ENCODE measurements at regions not wholly inside any gene's neighbourhood (a gene's known extent, or its start where the extent isn't known, plus 50 kb on each side); places are given as distances from the start of the nearest gene placed in this dataset.

DNA sequence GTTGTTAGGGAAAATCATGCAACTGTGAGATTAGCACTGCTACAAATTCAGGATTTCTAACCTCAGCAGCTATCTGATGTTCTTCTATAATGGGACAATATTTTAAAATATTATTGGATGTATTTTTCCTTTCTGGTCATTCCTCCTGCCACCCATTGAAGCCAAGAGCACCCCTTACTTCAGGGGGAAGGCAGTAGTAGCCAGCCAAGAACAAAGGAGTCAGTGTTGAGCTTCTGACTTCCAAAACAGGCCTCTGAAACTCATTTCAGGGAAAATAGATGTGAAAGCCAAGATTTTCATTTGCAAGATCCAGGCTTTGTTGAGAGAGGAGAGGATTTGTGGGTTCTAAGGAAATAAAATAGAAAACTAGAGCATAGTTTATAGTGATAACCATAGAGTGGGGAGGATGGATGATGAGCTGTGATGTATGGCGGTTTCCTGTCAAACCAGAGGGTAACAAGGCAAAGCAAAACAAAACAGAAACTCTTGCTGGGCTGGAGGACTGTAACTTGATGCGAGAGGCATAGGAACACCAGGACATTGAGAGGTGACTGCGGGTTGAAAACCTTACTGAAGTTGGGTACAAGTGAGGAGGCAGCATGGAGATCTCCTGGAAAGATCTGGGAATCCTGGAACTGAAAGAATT is 173.7 kb upstream of the LEF1 start:
- no peaks in the 10 kb centered on the region for H3K36me3 Mint-ChIP-seq
- Histone ChIP-seq H3K4me3 (replicated peaks in 1 of 3; ENCODE audit: low read depth in 2 of 3, low read length in 3 of 3) (no peak overlapping the region), H3K27ac (ENCODE audit: low read depth in 1 of 2, low read length in 2 of 2) (no peak overlapping the region), H3K9me3 (replicated peaks in 1 of 2; ENCODE audit: control insufficient read depth in 1 of 2, insufficient read depth in 1 of 2, low read length in 2 of 2) (no peaks in the 10 kb centered on the region), H3K79me2 (ENCODE audit: insufficient read depth, low read length) (no peaks in the 10 kb centered on the region), H3K4me2 (replicated peaks; ENCODE audit: extremely low read depth, low read length, poor library complexity, severe bottlenecking) (no peak overlapping the region), H3K9ac (ENCODE audit: insufficient read depth, low read length, poor library complexity, severe bottlenecking) (no peak overlapping the region), H3K27me3 (ENCODE audit: control insufficient read depth in 2 of 2, insufficient read depth in 2 of 2, low read length in 2 of 2) (no peaks in the 10 kb centered on the region), H3K4me1 (ENCODE audit: control insufficient read depth in 1 of 2, insufficient read depth in 2 of 2, low read length in 2 of 2) (no peaks in the 10 kb centered on the region), H2AFZ (ENCODE audit: insufficient read depth, low read depth, low read length, poor library complexity, severe bottlenecking) (no peak overlapping the region), H4K20me1 (ENCODE audit: insufficient read depth, low read length) (no peaks in the 10 kb centered on the region), H3K36me3 (replicated peaks in 1 of 2; ENCODE audit: control insufficient read depth in 1 of 2, insufficient read depth in 2 of 2, low read length in 2 of 2) (no peaks in the 10 kb centered on the region)
- peaks cover 0 to 5% (median 0%) of the 10 kb centered on the region in 3 donors for H3K27me3 Mint-ChIP-seq (ENCODE audit: low read depth in 3 of 3)
- intact Hi-C loops (cut with micrococcal nuclease) = no loop called here
- no peaks in the 10 kb centered on the region for H3K4me1 Mint-ChIP-seq
- H3K27ac Mint-ChIP-seq = peak overlapping the region in 1 of 7 donors; percentile 27
- 68% methylated on average over 2 of the region's 3 CpGs for WGBS (ENCODE audit: insufficient coverage)
- no peak for DNase-seq
- H3K9me3 Mint-ChIP-seq = peaks cover 0 to 2% (median 0%) of the 10 kb centered on the region in 7 donors
- TF ChIP-seq, protein P1, sequence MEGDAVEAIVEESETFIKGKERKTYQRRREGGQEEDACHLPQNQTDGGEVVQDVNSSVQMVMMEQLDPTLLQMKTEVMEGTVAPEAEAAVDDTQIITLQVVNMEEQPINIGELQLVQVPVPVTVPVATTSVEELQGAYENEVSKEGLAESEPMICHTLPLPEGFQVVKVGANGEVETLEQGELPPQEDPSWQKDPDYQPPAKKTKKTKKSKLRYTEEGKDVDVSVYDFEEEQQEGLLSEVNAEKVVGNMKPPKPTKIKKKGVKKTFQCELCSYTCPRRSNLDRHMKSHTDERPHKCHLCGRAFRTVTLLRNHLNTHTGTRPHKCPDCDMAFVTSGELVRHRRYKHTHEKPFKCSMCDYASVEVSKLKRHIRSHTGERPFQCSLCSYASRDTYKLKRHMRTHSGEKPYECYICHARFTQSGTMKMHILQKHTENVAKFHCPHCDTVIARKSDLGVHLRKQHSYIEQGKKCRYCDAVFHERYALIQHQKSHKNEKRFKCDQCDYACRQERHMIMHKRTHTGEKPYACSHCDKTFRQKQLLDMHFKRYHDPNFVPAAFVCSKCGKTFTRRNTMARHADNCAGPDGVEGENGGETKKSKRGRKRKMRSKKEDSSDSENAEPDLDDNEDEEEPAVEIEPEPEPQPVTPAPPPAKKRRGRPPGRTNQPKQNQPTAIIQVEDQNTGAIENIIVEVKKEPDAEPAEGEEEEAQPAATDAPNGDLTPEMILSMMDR (IDR thresholded peaks at IDR 0.05) = no peak
- H3K4me3 Mint-ChIP-seq = no peak overlapping the region

DNA sequence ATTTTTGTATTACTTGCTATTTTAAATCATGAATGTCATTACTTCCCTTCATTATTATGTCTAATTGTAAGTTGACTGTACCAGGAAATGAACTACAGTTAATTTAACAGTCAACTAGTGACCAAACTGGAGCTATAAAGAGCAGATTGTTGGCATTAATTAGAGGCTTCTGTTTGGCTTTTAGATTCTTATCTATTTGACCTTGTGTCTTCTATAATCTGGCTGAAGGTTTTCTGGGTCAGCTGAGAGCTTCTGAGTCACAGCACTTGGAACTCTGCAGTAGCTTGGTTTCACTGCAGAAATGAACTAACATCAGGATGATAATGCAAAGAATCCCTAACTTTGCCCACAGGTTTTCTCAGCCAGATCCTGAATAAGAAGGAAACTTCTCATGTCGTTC is 169.2 kb upstream of the LEF1 start:
- intact Hi-C loops (cut with micrococcal nuclease) = no loop called here
- Mint-ChIP-seq H3K27me3 (ENCODE audit: low read depth in 3 of 3) (peaks cover 0 to 5% (median 0%) of the 10 kb centered on the region in 3 donors), H3K27ac (no peak overlapping the region), H3K4me3 (no peak overlapping the region), H3K9me3 (no peaks in the 10 kb centered on the region), H3K36me3 (no peaks in the 10 kb centered on the region), H3K4me1 (no peaks in the 10 kb centered on the region)
- Histone ChIP-seq H4K20me1 (ENCODE audit: insufficient read depth, low read length) (no peaks in the 10 kb centered on the region), H3K79me2 (ENCODE audit: insufficient read depth, low read length) (no peaks in the 10 kb centered on the region), H2AFZ (ENCODE audit: insufficient read depth, low read depth, low read length, poor library complexity, severe bottlenecking) (no peak overlapping the region), H3K27ac (ENCODE audit: low read depth in 1 of 2, low read length in 2 of 2) (no peak overlapping the region), H3K27me3 (ENCODE audit: control insufficient read depth in 2 of 2, insufficient read depth in 2 of 2, low read length in 2 of 2) (no peaks in the 10 kb centered on the region), H3K4me1 (ENCODE audit: control insufficient read depth in 1 of 2, insufficient read depth in 2 of 2, low read length in 2 of 2) (no peaks in the 10 kb centered on the region), H3K4me3 (replicated peaks in 1 of 3; ENCODE audit: low read depth in 2 of 3, low read length in 3 of 3) (no peak overlapping the region), H3K4me2 (replicated peaks; ENCODE audit: extremely low read depth, low read length, poor library complexity, severe bottlenecking) (no peak overlapping the region), H3K36me3 (replicated peaks in 1 of 2; ENCODE audit: control insufficient read depth in 1 of 2, insufficient read depth in 2 of 2, low read length in 2 of 2) (no peaks in the 10 kb centered on the region), H3K9ac (ENCODE audit: insufficient read depth, low read length, poor library complexity, severe bottlenecking) (no peak overlapping the region), H3K9me3 (replicated peaks in 1 of 2; ENCODE audit: control insufficient read depth in 1 of 2, insufficient read depth in 1 of 2, low read length in 2 of 2) (no peaks in the 10 kb centered on the region)
- no peak for DNase-seq
- TF ChIP-seq, protein P1 (IDR thresholded peaks at IDR 0.05) = no peak
- WGBS (ENCODE audit: insufficient coverage) = 100% methylated on average over 1 of the region's 1 CpG
